Adrenal gland (tissue), 9 donors: ENCODE measurements at regions not wholly inside any gene's neighbourhood (a gene's known extent, or its start where the extent isn't known, plus 50 kb on each side); places are given as distances from the start of the nearest gene placed in this dataset.
"Not testable (repeated sequence)": the region's sequence is repeated elsewhere in the genome, so short reads cannot be mapped to it uniquely, and the experiment has no call there.

Source experiments
- DNase-seq, 7 donors: peaks; one replicate each; pipeline ENCODE4 v3.0.0-alpha.2; 2019 to 2020
- H3K27ac ChIP-seq, 5 donors: fragments of 200-600 bp; sonication (generic) in 4 of 5; 1 replicate in 3 of 5; 2 replicates in 2 of 5; pipeline versions ENCODE4 v1.5.1 to v1.8.0; 2016 to 2020; ENCODE audit warnings: mild to moderate bottlenecking in 1 of 5
- H3K27me3 ChIP-seq: fragments of 200-600 bp; 2 replicates; pipeline ENCODE4 v1.8.0; 2021
- H3K36me3 ChIP-seq, 2 donors: fragments of 200-600 bp; replicated peaks in 1 of 2; 1 replicate in 1 of 2; 2 replicates in 1 of 2; pipeline versions ENCODE4 v1.5.1 to v1.8.0; 2018 to 2022
- H3K4me1 ChIP-seq, 2 donors: fragments of 200-600 bp; replicated peaks in 1 of 2; 1 replicate in 1 of 2; 2 replicates in 1 of 2; pipeline versions ENCODE4 v1.5.1 to v1.8.0; 2018 to 2021
- H3K4me3 ChIP-seq, 4 donors: fragments of 200-600 bp; sonication (generic) in 3 of 4; one replicate each; pipeline ENCODE4 v1.5.1; 2016 to 2018
- H3K9me3 ChIP-seq, 3 donors: fragments of 200-600 bp; sonication (generic) in 1 of 3; replicated peaks in 1 of 3; 1 replicate in 2 of 3; 2 replicates in 1 of 3; pipeline versions ENCODE4 v1.5.1 to v1.8.0; 2016 to 2021
- POLR2A ChIP-seq, 2 donors: fragments of 450-650 bp; IDR thresholded peaks; one replicate each; pipeline ENCODE4 v1.6.1; 2017; ENCODE audit warnings: antibody characterized with exemption in 2 of 2, mild to moderate bottlenecking in 2 of 2, moderate library complexity in 1 of 2
- WGBS, 4 donors: extraction: QIAGEN DNeasy Blood & Tissue Kit in 2 of 4; methylation state at CpG; one replicate each; pipeline versions ENCODE4 v1.1.5 to v1.1.7; 2013 to 2017; 5-methylcytosine and 5-hydroxymethylcytosine counted together
- intact Hi-C, 2 donors: fragments of 100-400 bp; cut with DNase I; formaldehyde crosslinking; loops; one replicate each; pipeline versions ENCODE4 v1.14.1 to v1.15.0; 2022 to 2023
- TF ChIP-seq, protein P1 (sequence below), 6 experiments: fragments of 450-650 bp in 4 of 6; fragments of 200-600 bp in 2 of 6; sonication (generic) in 1 of 6; IDR thresholded peaks; 1 replicate in 5 of 6; 2 replicates in 1 of 6; pipeline versions ENCODE4 v1.5.1 to v1.8.0; 2016 to 2021; ENCODE audit warnings: antibody characterized with exemption in 6 of 6, mild to moderate bottlenecking in 2 of 6, moderate library complexity in 1 of 6
- donor health status: healthy with polysubstance abuse.
- donor health status: Bipolar disorder and iron deficiency.
- donor health status: DM: yes; HTN: yes; CAD: no.
- donor health status: DM: no; HTN: no; CAD: no.
- donor health status: DM: no; HTN: no; CAD: no.

DNA sequence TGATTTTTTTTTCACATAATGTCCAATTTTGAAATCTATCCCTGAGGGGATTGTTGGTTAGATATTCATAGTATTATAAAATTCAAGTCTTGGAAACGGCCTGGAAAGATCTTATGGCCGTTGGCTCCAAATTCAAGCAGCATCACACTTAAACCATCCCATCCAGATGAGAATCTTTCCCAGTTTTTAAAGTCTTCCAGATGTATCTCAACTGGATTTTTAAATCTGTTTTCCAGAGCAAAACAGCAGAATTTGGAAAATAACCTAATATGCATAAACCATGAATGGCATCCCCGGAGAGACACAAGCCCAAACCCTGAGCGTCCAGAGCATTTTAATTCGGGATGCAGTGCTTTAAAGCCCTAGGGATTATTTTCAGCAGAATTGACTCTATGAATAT, 208.2 kb upstream of the PRKCQ start:
- DNase-seq: no peak
- intact Hi-C loops: loop anchor here in 1 of 2 donors (10.0 kb wide), 1 partner anchor 627 kb away; the partner anchor contains the start of gene SFMBT2
- no peaks in the 10 kb centered on the region for H3K27me3 ChIP-seq
- no peaks in the 10 kb centered on the region for H3K4me1 ChIP-seq
- no peaks in the 10 kb centered on the region for H3K36me3 ChIP-seq
- TF ChIP-seq, protein P1, sequence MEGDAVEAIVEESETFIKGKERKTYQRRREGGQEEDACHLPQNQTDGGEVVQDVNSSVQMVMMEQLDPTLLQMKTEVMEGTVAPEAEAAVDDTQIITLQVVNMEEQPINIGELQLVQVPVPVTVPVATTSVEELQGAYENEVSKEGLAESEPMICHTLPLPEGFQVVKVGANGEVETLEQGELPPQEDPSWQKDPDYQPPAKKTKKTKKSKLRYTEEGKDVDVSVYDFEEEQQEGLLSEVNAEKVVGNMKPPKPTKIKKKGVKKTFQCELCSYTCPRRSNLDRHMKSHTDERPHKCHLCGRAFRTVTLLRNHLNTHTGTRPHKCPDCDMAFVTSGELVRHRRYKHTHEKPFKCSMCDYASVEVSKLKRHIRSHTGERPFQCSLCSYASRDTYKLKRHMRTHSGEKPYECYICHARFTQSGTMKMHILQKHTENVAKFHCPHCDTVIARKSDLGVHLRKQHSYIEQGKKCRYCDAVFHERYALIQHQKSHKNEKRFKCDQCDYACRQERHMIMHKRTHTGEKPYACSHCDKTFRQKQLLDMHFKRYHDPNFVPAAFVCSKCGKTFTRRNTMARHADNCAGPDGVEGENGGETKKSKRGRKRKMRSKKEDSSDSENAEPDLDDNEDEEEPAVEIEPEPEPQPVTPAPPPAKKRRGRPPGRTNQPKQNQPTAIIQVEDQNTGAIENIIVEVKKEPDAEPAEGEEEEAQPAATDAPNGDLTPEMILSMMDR (IDR thresholded peaks at IDR 0.05): no peak
- no peak for TF ChIP-seq POLR2A (IDR thresholded peaks at IDR 0.05)
- H3K4me3 ChIP-seq: no peak overlapping the region
- H3K9me3 ChIP-seq: no peaks in the 10 kb centered on the region
- no peak overlapping the region for H3K27ac ChIP-seq
- WGBS, 4 donors: 73 to 84% (median 80%) methylated on average over 5 of the region's 5 CpGs

DNA sequence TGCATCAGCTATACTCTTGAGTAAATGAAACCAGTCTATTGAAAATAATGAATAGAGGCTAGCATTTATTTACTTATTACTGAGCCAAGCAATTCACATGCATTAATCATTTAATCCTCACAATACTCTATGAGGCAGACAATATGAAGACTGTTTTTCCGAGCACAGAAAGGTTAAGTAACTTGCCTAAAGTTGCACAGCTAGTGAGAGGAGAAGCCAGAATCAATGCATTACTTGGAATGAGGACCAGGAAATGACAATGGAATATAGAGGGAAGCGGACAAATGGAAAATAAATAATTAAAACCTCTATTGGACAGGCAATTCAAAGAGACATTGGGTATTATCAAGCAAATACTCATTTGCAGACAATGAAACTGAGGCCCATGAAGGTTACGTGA, 207.6 kb upstream of the PRKCQ start:
- H3K4me3 ChIP-seq: no peak overlapping the region
- intact Hi-C loops: loop anchor here in 1 of 2 donors (10.0 kb wide), 1 partner anchor 627 kb away; the partner anchor contains the start of gene SFMBT2
- no peak for DNase-seq
- H3K27me3 ChIP-seq: no peaks in the 10 kb centered on the region
- no peak overlapping the region for H3K27ac ChIP-seq
- no peak for TF ChIP-seq POLR2A (IDR thresholded peaks at IDR 0.05)
- TF ChIP-seq, protein P1 (IDR thresholded peaks at IDR 0.05): no peak
- no peaks in the 10 kb centered on the region for H3K36me3 ChIP-seq
- no peaks in the 10 kb centered on the region for H3K9me3 ChIP-seq
- WGBS, 4 donors: 84 to 86% (median 85%) methylated on average over 3 of the region's 3 CpGs
- no peaks in the 10 kb centered on the region for H3K4me1 ChIP-seq

DNA sequence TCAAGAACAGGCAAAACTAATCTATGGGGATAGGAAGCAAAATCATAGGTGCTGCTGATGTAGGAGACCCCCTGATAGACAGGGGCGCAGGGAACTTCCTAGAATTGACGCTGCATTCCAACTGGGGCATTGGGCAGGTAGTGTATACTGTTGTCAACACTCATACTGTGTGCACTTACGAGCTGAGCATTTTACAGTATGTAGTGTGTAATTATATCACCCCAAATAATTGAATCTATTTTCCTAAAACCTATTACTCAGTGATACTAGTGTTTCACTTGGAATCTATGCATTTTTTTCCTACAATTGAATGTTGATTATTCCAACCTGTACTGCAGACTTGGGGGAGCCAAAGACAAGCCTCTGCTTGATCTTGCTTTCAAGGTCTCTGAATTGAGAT, 207.0 kb upstream of the PRKCQ start:
- Histone ChIP-seq H3K9me3 (no peaks in the 10 kb centered on the region), H3K27ac (no peak overlapping the region), H3K27me3 (no peaks in the 10 kb centered on the region), H3K4me1 (no peaks in the 10 kb centered on the region), H3K36me3 (no peaks in the 10 kb centered on the region), H3K4me3 (no peak overlapping the region)
- intact Hi-C loops: loop anchor here in 1 of 2 donors (10.0 kb wide), 1 partner anchor 628 kb away; the partner anchor contains the start of gene SFMBT2
- 76 to 86% (median 82%) methylated on average over 3 of the region's 3 CpGs for WGBS, 4 donors
- DNase-seq: no peak
- TF ChIP-seq POLR2A (IDR thresholded peaks at IDR 0.05): no peak
- TF ChIP-seq, protein P1 (IDR thresholded peaks at IDR 0.05): no peak

DNA sequence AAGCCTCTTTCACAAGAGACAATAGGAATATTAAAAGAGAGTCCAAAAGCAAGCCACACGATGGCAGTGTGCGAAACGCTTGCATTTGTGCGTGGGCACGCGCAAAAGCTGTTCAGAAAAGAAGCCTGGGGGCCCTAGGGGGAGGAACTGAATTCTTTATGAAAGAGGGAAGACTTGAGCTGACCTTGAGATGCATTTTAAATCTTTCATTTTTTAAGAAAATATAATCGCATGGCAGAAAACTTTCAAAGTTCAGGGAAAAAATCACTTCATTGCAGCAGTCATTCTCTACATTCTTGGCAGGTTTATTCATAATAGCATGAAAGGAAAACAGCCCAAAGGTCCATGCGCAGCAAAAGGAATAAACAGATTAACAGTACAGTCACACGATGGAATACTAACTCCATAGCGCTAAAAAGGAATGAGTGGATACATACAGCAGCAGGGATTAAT, 206.5 kb upstream of the PRKCQ start:
- peak in 5 of 7 donors; percentile 13 to 24 (median 19) for DNase-seq
- Histone ChIP-seq H3K9me3 (no peaks in the 10 kb centered on the region), H3K27ac (no peak overlapping the region), H3K4me3 (no peak overlapping the region), H3K4me1 (no peaks in the 10 kb centered on the region), H3K27me3 (no peaks in the 10 kb centered on the region), H3K36me3 (no peaks in the 10 kb centered on the region)
- WGBS, 4 donors: 13 to 27% (median 19%) methylated on average over 10 of the region's 10 CpGs
- TF ChIP-seq POLR2A (IDR thresholded peaks at IDR 0.05): no peak
- TF ChIP-seq, protein P1 (IDR thresholded peaks at IDR 0.05): peak in 3 of 6 experiments; percentile 21 to 43 (median 40)
- intact Hi-C loops: loop anchor here in 1 of 2 donors (10.0 kb wide), 1 partner anchor 628 kb away; the partner anchor contains the start of gene SFMBT2

DNA sequence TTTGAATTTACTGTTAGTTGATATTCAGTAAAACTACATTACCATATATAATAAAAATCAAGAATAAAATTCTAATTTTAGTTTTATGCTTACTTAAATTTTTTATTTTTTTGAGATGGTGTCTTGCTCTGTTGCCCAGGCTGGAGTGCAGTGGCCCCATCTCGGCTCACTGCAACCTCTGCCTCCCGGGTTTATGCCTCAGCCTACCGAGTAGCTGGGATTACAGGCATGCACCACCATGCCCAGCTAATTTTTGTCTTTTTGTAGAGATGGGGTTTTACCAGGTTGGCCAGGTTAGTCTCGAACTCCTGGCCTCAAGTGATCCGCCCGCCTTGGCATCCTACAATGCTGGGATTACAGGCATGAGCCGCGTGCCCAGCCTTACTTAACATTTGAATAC, 204.4 kb upstream of the PRKCQ start:
- not testable (repeated sequence) for H3K36me3 ChIP-seq, H3K4me1 ChIP-seq, H3K9me3 ChIP-seq, DNase-seq, H3K4me3 ChIP-seq, H3K27me3 ChIP-seq, H3K27ac ChIP-seq
- intact Hi-C loops: loop anchor here in 1 of 2 donors (10.0 kb wide), 1 partner anchor 630 kb away; the partner anchor contains the start of gene SFMBT2
- 78 to 91% (median 84%) methylated on average over 8 of the region's 8 CpGs for WGBS, 4 donors
